Brain microvascular endothelial cell (primary cell): ENCODE measurements at regions not wholly inside any gene's neighbourhood (a gene's known extent, or its start where the extent isn't known, plus 50 kb on each side); places are given as distances from the start of the nearest gene placed in this dataset.

Source experiments
- DNase-seq: peaks from one replicate; pipeline ENCODE4 v3.0.0-alpha.2; 2020
- H3K27ac ChIP-seq: fragments of 250-450 bp; sonication (Bioruptor Pico); 2 replicates; pipeline ENCODE4 v1.5.1; 2020; ENCODE audit warnings: mild to moderate bottlenecking, moderate library complexity
- H3K27me3 ChIP-seq: fragments of 250-450 bp; sonication (Bioruptor Pico); replicated peaks from 2 replicates; pipeline ENCODE4 v1.5.1; 2020; ENCODE audit warnings: mild to moderate bottlenecking
- H3K36me3 ChIP-seq: fragments of 250-450 bp; sonication (Bioruptor Pico); replicated peaks from 2 replicates; pipeline ENCODE4 v1.5.1; 2020; ENCODE audit warnings: mild to moderate bottlenecking
- H3K4me3 ChIP-seq: 2 replicates; pipeline ENCODE4 v1.5.1; 2011; ENCODE audit warnings: low read depth, mild to moderate bottlenecking, control low read depth, low read length, moderate library complexity
- in situ Hi-C: cut with HindIII; loops from 2 replicates; pipeline ENCODE4 v1.10.0; 2017; ENCODE audit warnings: low sequenced_read_pairs, low pct_ligation_motif_present
- TF ChIP-seq, protein P1 (sequence below): IDR thresholded peaks from 2 replicates; pipeline ENCODE4 v1.5.1; 2011; ENCODE audit warnings: low read depth, mild to moderate bottlenecking, moderate library complexity, low read length, control low read depth, inconsistent platforms; ENCODE audit errors: missing control alignments

DNA sequence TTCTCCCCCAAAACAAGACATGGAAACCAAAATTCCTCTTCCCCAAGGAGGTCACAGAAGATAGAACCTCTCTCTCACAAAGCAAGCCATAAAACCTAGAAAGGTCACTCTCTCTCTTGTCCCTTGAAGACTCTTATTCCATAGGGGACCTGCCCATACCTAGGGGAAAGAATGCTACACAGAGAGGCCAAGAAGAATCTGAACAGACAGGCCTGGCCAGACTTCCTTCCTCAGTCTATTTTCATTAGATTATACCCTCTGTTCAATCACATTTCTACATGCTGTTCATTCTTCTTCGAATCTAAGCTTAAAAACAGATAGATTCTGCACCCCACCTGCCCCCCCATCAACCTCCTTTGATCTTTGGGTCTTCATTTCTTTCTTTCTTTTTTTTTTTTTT lies 206.8 kb downstream of the TLE4 start:
- DNase-seq: no peak
- Histone ChIP-seq H3K27me3 (no peaks in the 10 kb centered on the region), H3K4me3 (no peak overlapping the region), H3K36me3 (no peaks in the 10 kb centered on the region), H3K27ac (no peak overlapping the region)
- in situ Hi-C loops: no loop called here
- TF ChIP-seq, protein P1, sequence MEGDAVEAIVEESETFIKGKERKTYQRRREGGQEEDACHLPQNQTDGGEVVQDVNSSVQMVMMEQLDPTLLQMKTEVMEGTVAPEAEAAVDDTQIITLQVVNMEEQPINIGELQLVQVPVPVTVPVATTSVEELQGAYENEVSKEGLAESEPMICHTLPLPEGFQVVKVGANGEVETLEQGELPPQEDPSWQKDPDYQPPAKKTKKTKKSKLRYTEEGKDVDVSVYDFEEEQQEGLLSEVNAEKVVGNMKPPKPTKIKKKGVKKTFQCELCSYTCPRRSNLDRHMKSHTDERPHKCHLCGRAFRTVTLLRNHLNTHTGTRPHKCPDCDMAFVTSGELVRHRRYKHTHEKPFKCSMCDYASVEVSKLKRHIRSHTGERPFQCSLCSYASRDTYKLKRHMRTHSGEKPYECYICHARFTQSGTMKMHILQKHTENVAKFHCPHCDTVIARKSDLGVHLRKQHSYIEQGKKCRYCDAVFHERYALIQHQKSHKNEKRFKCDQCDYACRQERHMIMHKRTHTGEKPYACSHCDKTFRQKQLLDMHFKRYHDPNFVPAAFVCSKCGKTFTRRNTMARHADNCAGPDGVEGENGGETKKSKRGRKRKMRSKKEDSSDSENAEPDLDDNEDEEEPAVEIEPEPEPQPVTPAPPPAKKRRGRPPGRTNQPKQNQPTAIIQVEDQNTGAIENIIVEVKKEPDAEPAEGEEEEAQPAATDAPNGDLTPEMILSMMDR: no peak

- Histone ChIP-seq H3K27me3 (no peaks in the 10 kb centered on the region), H3K4me3 (no peak overlapping the region), H3K27ac (no peak overlapping the region), H3K36me3 (no peaks in the 10 kb centered on the region)
- in situ Hi-C loops: no loop called here
- TF ChIP-seq, protein P1: no peak
- no peak for DNase-seq
These were observed 204.8 kb downstream of the TLE4 start for GRCh38 chr9:79776581-79776980.
